ENCODE measurements at regions not wholly inside any gene's neighbourhood (a gene's known extent, or its start where the extent isn't known, plus 50 kb on each side); places are given as distances from the start of the nearest gene placed in this dataset.

- ATAC-seq (no peak), DNase-seq (peak in 2 of 5 donors; percentile 11 to 22)
- Histone ChIP-seq H3K9me3 (no peaks in the 10 kb centered on the region), H3K36me3 (no peaks in the 10 kb centered on the region), H3K27me3 (no peaks in the 10 kb centered on the region), H3K4me3 (no peak overlapping the region), H3K27ac (no peak overlapping the region), H3K4me1 (no peaks in the 10 kb centered on the region)
- no peak for TF ChIP-seq POLR2A (IDR thresholded peaks at IDR 0.05)
- TF ChIP-seq CTCF (IDR thresholded peaks at IDR 0.05), result no peak
- intact Hi-C loops (cut with DNase I), result no loop called here
- 82 to 92% (median 90%) methylated on average over 11 of the region's 11 CpGs for WGBS, 4 donors
Observed at GRCh38 chr5:84634256-84634655, 249.6 kb upstream of the EDIL3 start.

GRCh38 chr5:84632418-84632817 lies 247.7 kb upstream of the EDIL3 start:
- no peaks in the 10 kb centered on the region for H3K36me3 ChIP-seq
- intact Hi-C loops (cut with DNase I), result no loop called here
- H3K9me3 ChIP-seq, result no peaks in the 10 kb centered on the region

GRCh38 chr5:84628918-84629317 lies 244.2 kb upstream of the EDIL3 start:
- Histone ChIP-seq H3K4me1 (no peaks in the 10 kb centered on the region), H3K27ac (no peak overlapping the region), H3K4me3 (no peak overlapping the region), H3K9me3 (no peaks in the 10 kb centered on the region), H3K36me3 (no peaks in the 10 kb centered on the region), H3K27me3 (no peaks in the 10 kb centered on the region)
- 76 to 85% (median 80%) methylated on average over 2 of the region's 2 CpGs for WGBS, 4 donors
- no peak for ATAC-seq
- no peak for DNase-seq
- no peak for TF ChIP-seq CTCF (IDR thresholded peaks at IDR 0.05)
- no peak for TF ChIP-seq POLR2A (IDR thresholded peaks at IDR 0.05)
- intact Hi-C loops (cut with DNase I), result no loop called here

More at GRCh38 chr5:84632418-84632817, 247.7 kb upstream of the EDIL3 start:
- Histone ChIP-seq H3K4me3 (no peak overlapping the region), H3K27ac (no peak overlapping the region), H3K4me1 (no peaks in the 10 kb centered on the region), H3K27me3 (no peaks in the 10 kb centered on the region)
- ATAC-seq, result no peak
- TF ChIP-seq POLR2A (IDR thresholded peaks at IDR 0.05) (no peak), CTCF (IDR thresholded peaks at IDR 0.05) (no peak)
- 81 to 87% (median 83%) methylated on average over 3 of the region's 3 CpGs for WGBS, 4 donors
- no peak for DNase-seq

- WGBS, 4 donors, result 27 to 33% (median 30%) methylated on average over 2 of the region's 2 CpGs
- intact Hi-C loops (cut with DNase I), result no loop called here
Observed at GRCh38 chr5:84623019-84623418, 238.3 kb upstream of the EDIL3 start.

More at GRCh38 chr5:84623019-84623418, 238.3 kb upstream of the EDIL3 start:
- H3K36me3 ChIP-seq, result no peaks in the 10 kb centered on the region
- ATAC-seq (no peak), DNase-seq (no peak)
- H3K4me1 ChIP-seq, result no peaks in the 10 kb centered on the region
- TF ChIP-seq CTCF (IDR thresholded peaks at IDR 0.05), result no peak
- no peaks in the 10 kb centered on the region for H3K27me3 ChIP-seq
- H3K4me3 ChIP-seq, result no peak overlapping the region
- no peaks in the 10 kb centered on the region for H3K9me3 ChIP-seq
- no peak overlapping the region for H3K27ac ChIP-seq

Data from heart left ventricle (tissue), 16 donors.